Fibroblast of lung (primary cell): ENCODE measurements at regions not wholly inside any gene's neighbourhood (a gene's known extent, or its start where the extent isn't known, plus 50 kb on each side); places are given as distances from the start of the nearest gene placed in this dataset.

Experiments used
- EZH2 ChIP-seq: IDR thresholded peaks from 2 replicates; pipeline ENCODE4 v1.5.1; 2012; ENCODE audit warnings: low read length, control low read depth, mild to moderate bottlenecking; ENCODE audit errors: missing control alignments
- TF ChIP-seq, protein P1 (sequence below), 2 donors: IDR thresholded peaks in 1 of 2; conservative IDR thresholded peaks in 1 of 2; 1 replicate in 1 of 2; 2 replicates in 1 of 2; pipeline ENCODE4 v1.5.1; 2011 to 2012; ENCODE audit warnings: low read length in 2 of 2, control low read depth in 1 of 2, inconsistent platforms in 1 of 2, low read depth in 1 of 2, mild to moderate bottlenecking in 1 of 2

DNA sequence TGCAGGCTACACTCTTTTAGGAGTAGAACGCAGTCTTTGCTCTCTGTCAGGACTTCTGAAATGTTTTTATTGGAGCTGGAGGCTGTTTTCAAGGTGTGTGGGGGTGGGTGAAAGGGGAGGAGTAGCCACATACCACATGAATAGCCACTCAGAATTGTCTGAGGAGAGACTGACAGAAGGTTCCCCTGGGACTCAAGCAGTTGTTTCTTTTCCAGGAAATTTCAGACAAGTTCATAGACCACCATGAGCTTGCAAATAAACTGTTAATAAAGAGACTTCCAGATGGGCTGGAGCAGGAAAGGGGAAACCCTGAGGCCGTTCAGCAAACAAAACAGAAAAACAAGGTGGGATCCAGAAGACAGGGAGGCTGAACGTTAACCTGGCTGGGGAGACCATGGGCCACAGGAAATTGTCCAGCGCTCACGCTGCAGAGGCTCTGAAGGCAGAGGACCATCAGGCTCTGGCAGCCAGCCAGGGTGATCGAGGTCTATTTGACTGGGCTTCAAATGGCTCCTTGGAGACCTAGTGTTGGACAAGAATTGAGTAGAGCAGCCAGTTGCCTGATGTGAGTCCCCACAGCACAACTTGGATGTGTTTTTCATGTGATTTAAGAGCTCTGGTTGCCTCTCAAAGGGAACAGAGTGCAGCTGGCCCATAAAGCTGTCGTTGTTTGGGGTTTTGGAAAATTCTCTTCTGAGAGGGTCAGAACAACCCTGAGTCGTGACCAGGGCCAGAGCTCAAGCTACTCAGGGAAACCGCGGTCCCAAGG lies 159.2 kb upstream of the RAI14 start:
- no peak for TF ChIP-seq EZH2
- TF ChIP-seq, protein P1, sequence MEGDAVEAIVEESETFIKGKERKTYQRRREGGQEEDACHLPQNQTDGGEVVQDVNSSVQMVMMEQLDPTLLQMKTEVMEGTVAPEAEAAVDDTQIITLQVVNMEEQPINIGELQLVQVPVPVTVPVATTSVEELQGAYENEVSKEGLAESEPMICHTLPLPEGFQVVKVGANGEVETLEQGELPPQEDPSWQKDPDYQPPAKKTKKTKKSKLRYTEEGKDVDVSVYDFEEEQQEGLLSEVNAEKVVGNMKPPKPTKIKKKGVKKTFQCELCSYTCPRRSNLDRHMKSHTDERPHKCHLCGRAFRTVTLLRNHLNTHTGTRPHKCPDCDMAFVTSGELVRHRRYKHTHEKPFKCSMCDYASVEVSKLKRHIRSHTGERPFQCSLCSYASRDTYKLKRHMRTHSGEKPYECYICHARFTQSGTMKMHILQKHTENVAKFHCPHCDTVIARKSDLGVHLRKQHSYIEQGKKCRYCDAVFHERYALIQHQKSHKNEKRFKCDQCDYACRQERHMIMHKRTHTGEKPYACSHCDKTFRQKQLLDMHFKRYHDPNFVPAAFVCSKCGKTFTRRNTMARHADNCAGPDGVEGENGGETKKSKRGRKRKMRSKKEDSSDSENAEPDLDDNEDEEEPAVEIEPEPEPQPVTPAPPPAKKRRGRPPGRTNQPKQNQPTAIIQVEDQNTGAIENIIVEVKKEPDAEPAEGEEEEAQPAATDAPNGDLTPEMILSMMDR (conservative IDR thresholded peaks at IDR 0.05 in 1 of 2, IDR thresholded peaks at IDR 0.05 in 1 of 2; ENCODE audit: low read depth in 1 of 2, low read length in 2 of 2): no peak
